NAMALWA (cell line): ENCODE measurements at regions not wholly inside any gene's neighbourhood (a gene's known extent, or its start where the extent isn't known, plus 50 kb on each side); places are given as distances from the start of the nearest gene placed in this dataset.

Experiments
- DNase-seq: peaks from one replicate; pipeline ENCODE4 v3.0.0-alpha.2; 2015; ENCODE audit warnings: low spot score

GRCh38 chr15:62745621-62746225 is 296.8 kb upstream of the TPM1 start:
- DNase-seq, result no peak

- no peak for DNase-seq
Observed at GRCh38 chr15:62748196-62748595, 294.4 kb upstream of the TPM1 start.

- DNase-seq, result no peak
Observed at GRCh38 chr15:62749036-62749815, 293.3 kb upstream of the TPM1 start.

GRCh38 chr15:62750471-62750870 is 292.1 kb upstream of the TPM1 start:
- no peak for DNase-seq

- DNase-seq, result no peak
Observed at GRCh38 chr15:62752657-62753517, 289.7 kb upstream of the TPM1 start.

GRCh38 chr15:62753518-62754221 is 288.9 kb upstream of the TPM1 start:
- no peak for DNase-seq

GRCh38 chr15:62756326-62756994 is 286.1 kb upstream of the TPM1 start:
- DNase-seq, result no peak

GRCh38 chr15:62756995-62757360 is 285.6 kb upstream of the TPM1 start:
- DNase-seq, result no peak

- no peak for DNase-seq
Observed at GRCh38 chr15:62757535-62757934, 285.0 kb upstream of the TPM1 start.

GRCh38 chr15:62758126-62758951 is 284.2 kb upstream of the TPM1 start:
- no peak for DNase-seq

GRCh38 chr15:62758952-62759349 is 283.6 kb upstream of the TPM1 start:
- DNase-seq, result no peak

GRCh38 chr15:62760538-62760937 is 282.0 kb upstream of the TPM1 start:
- no peak for DNase-seq

GRCh38 chr15:62765916-62766315 is 276.6 kb upstream of the TPM1 start:
- DNase-seq, result no peak

- DNase-seq, result no peak
Observed at GRCh38 chr15:62766599-62766998, 275.9 kb upstream of the TPM1 start.

- DNase-seq, result no peak
Observed at GRCh38 chr15:62769604-62770003, 272.9 kb upstream of the TPM1 start.

GRCh38 chr15:62770111-62770660 is 272.4 kb upstream of the TPM1 start:
- no peak for DNase-seq

GRCh38 chr15:62770752-62771151 is 271.8 kb upstream of the TPM1 start:
- DNase-seq, result no peak

GRCh38 chr15:62771234-62771633 is 271.3 kb upstream of the TPM1 start:
- no peak for DNase-seq

- DNase-seq, result no peak
Observed at GRCh38 chr15:62773369-62774165, 269.0 kb upstream of the TPM1 start.

GRCh38 chr15:62775932-62776331 is 266.6 kb upstream of the TPM1 start:
- DNase-seq, result no peak
